Colonic mucosa (tissue), 4 donors: ENCODE measurements at regions not wholly inside any gene's neighbourhood (a gene's known extent, or its start where the extent isn't known, plus 50 kb on each side); places are given as distances from the start of the nearest gene placed in this dataset.

Experiments used
- DNase-seq: peaks from one replicate; pipeline ENCODE4 v3.0.0-alpha.2; 2020
- H3K27ac ChIP-seq: fragments of 200-600 bp; one replicate; pipeline ENCODE4 v1.8.0; 2021
- H3K27me3 ChIP-seq: fragments of 200-600 bp; one replicate; pipeline ENCODE4 v1.8.0; 2021
- H3K36me3 ChIP-seq: fragments of 200-600 bp; one replicate; pipeline ENCODE4 v1.8.0; 2021
- H3K4me1 ChIP-seq: fragments of 200-600 bp; one replicate; pipeline ENCODE4 v1.8.0; 2021; ENCODE audit warnings: mild to moderate bottlenecking
- H3K4me3 ChIP-seq: fragments of 200-600 bp; one replicate; pipeline ENCODE4 v1.8.0; 2021
- H3K9ac ChIP-seq, 2 donors: one replicate each; pipeline ENCODE4 v1.7.0; 2013; ENCODE audit warnings: control low read depth in 2 of 2, low read depth in 2 of 2, low read length in 2 of 2
- H3K9me3 ChIP-seq: fragments of 200-600 bp; one replicate; pipeline ENCODE4 v1.8.0; 2021
- CTCF ChIP-seq: fragments of 200-600 bp; IDR thresholded peaks from one replicate; pipeline ENCODE4 v1.8.0; 2022; ENCODE audit warnings: antibody characterized with exemption, mild to moderate bottlenecking
- intact Hi-C: fragments of 100-400 bp; cut with DNase I; formaldehyde crosslinking; loops from one replicate; pipeline ENCODE4 v1.14.1; 2022
- donor health status: healthy.
- donor health status: DM: no; HTN: no; CAD: no.
- donor health status: DM: no; HTN: no; CAD: no.

- Histone ChIP-seq H3K27ac (peak overlapping the region; percentile 39), H3K4me1 (no peaks in the 10 kb centered on the region), H3K36me3 (no peaks in the 10 kb centered on the region), H3K9me3 (no peaks in the 10 kb centered on the region), H3K4me3 (no peak overlapping the region), H3K9ac (no peak overlapping the region), H3K27me3 (no peaks in the 10 kb centered on the region)
- TF ChIP-seq CTCF: no peak
- no peak for DNase-seq
- intact Hi-C loops: no loop called here
Measured at GRCh38 chr5:40405996-40406740, 273.5 kb upstream of the PTGER4 start.

GRCh38 chr5:40405230-40405629 lies 274.5 kb upstream of the PTGER4 start:
- H3K9me3 ChIP-seq: no peaks in the 10 kb centered on the region
- H3K27me3 ChIP-seq: no peaks in the 10 kb centered on the region
- H3K4me3 ChIP-seq: no peak overlapping the region
- no peak for TF ChIP-seq CTCF
- H3K9ac ChIP-seq: no peak overlapping the region
- H3K4me1 ChIP-seq: no peaks in the 10 kb centered on the region
- intact Hi-C loops: no loop called here
- H3K36me3 ChIP-seq: no peaks in the 10 kb centered on the region
- no peak for DNase-seq
- H3K27ac ChIP-seq: peak overlapping the region; percentile 3

- intact Hi-C loops: no loop called here
Measured at GRCh38 chr5:40404613-40405012, 275.1 kb upstream of the PTGER4 start.

GRCh38 chr5:40402007-40402364 lies 277.7 kb upstream of the PTGER4 start:
- intact Hi-C loops: no loop called here
- no peaks in the 10 kb centered on the region for H3K9me3 ChIP-seq
- no peaks in the 10 kb centered on the region for H3K36me3 ChIP-seq
- no peak overlapping the region for H3K27ac ChIP-seq
- no peaks in the 10 kb centered on the region for H3K4me1 ChIP-seq
- no peak overlapping the region for H3K9ac ChIP-seq
- H3K27me3 ChIP-seq: no peaks in the 10 kb centered on the region
- H3K4me3 ChIP-seq: no peak overlapping the region
- TF ChIP-seq CTCF: no peak
- no peak for DNase-seq

More at GRCh38 chr5:40404613-40405012, 275.1 kb upstream of the PTGER4 start:
- no peak overlapping the region for H3K4me3 ChIP-seq
- DNase-seq: no peak
- no peak for TF ChIP-seq CTCF
- H3K9ac ChIP-seq: no peak overlapping the region
- H3K27ac ChIP-seq: peak overlapping the region; percentile 3
- no peaks in the 10 kb centered on the region for H3K27me3 ChIP-seq
- no peaks in the 10 kb centered on the region for H3K9me3 ChIP-seq
- no peaks in the 10 kb centered on the region for H3K4me1 ChIP-seq
- no peaks in the 10 kb centered on the region for H3K36me3 ChIP-seq

GRCh38 chr5:40401284-40402006 lies 278.3 kb upstream of the PTGER4 start:
- H3K9me3 ChIP-seq: no peaks in the 10 kb centered on the region
- H3K27me3 ChIP-seq: no peaks in the 10 kb centered on the region
- no peak for DNase-seq
- H3K9ac ChIP-seq: no peak overlapping the region
- H3K27ac ChIP-seq: no peak overlapping the region
- no peak for TF ChIP-seq CTCF
- no peak overlapping the region for H3K4me3 ChIP-seq
- intact Hi-C loops: no loop called here
- no peaks in the 10 kb centered on the region for H3K36me3 ChIP-seq
- H3K4me1 ChIP-seq: no peaks in the 10 kb centered on the region
